Activated T-cell treated with anti-CD3 and anti-CD28 coated beads, Interleukin-2, amount 50 U/mL, for 24 hours (primary cell): ENCODE measurements at regions not wholly inside any gene's neighbourhood (a gene's known extent, or its start where the extent isn't known, plus 50 kb on each side); places are given as distances from the start of the nearest gene placed in this dataset.
A peak's percentile ranks its signal among the peaks of the same experiment; 100 is the strongest.
"Not testable (repeated sequence)": the region's sequence is repeated elsewhere in the genome, so short reads cannot be mapped to it uniquely, and the experiment has no call there.

ENCODE experiments used
- DNase-seq: peaks from one replicate; pipeline ENCODE4 v3.0.0-alpha.2; 2020
- H3K27ac Mint-ChIP-seq: 2 replicates; pipeline ENCODE4 v1.8.0; 2020; ENCODE audit warnings: mild to moderate bottlenecking, mixed read lengths
- H3K27me3 Mint-ChIP-seq: 2 replicates; pipeline ENCODE4 v1.8.0; 2020; ENCODE audit warnings: mixed read lengths
- H3K36me3 Mint-ChIP-seq: 2 replicates; pipeline ENCODE4 v1.8.0; 2020; ENCODE audit warnings: low read depth, mixed read lengths
- H3K4me1 Mint-ChIP-seq: 2 replicates; pipeline ENCODE4 v1.8.0; 2020; ENCODE audit warnings: low read depth, mixed read lengths
- H3K4me3 Mint-ChIP-seq: 2 replicates; pipeline ENCODE4 v1.8.0; 2020; ENCODE audit warnings: mild to moderate bottlenecking, moderate library complexity, mixed read lengths
- H3K9me3 Mint-ChIP-seq: 2 replicates; pipeline ENCODE4 v1.8.0; 2020; ENCODE audit warnings: mixed read lengths

- H3K9me3 Mint-ChIP-seq, H3K4me3 Mint-ChIP-seq, H3K27me3 Mint-ChIP-seq, H3K4me1 Mint-ChIP-seq, H3K27ac Mint-ChIP-seq, H3K36me3 Mint-ChIP-seq: not testable (repeated sequence)
- DNase-seq = peak; percentile 73
These were observed 2264.1 kb upstream of the TPTE start for GRCh38 chr21:8257083-8257799.

- H3K9me3 Mint-ChIP-seq, H3K27me3 Mint-ChIP-seq, H3K27ac Mint-ChIP-seq, H3K36me3 Mint-ChIP-seq, H3K4me3 Mint-ChIP-seq, DNase-seq, H3K4me1 Mint-ChIP-seq: not testable (repeated sequence)
These were observed 2261.2 kb upstream of the TPTE start for GRCh38 chr21:8260065-8260627.
